MM.1S (cell line): ENCODE measurements at regions not wholly inside any gene's neighbourhood (a gene's known extent, or its start where the extent isn't known, plus 50 kb on each side); places are given as distances from the start of the nearest gene placed in this dataset.

Experiments used
- DNase-seq: peaks from one replicate; pipeline ENCODE4 v3.0.0-alpha.2; 2015
- H2AFZ ChIP-seq: fragments of 300-600 bp; sonication (generic); 2 replicates; pipeline ENCODE4 v1.6.0; 2016; ENCODE audit warnings: antibody characterized with exemption, low read length
- H3F3A ChIP-seq: fragments of 300-600 bp; sonication (generic); 2 replicates; pipeline ENCODE4 v1.6.1; 2016; ENCODE audit warnings: mild to moderate bottlenecking, antibody characterized with exemption, low read length, moderate library complexity, mixed read lengths; ENCODE audit not compliant: insufficient read depth
- H3K27ac ChIP-seq: fragments of 300-600 bp; sonication (generic); 2 replicates; pipeline ENCODE4 v1.5.1; 2016; ENCODE audit warnings: mild to moderate bottlenecking, low read length
- H3K27me3 ChIP-seq: fragments of 300-600 bp; sonication (generic); replicated peaks from 2 replicates; pipeline ENCODE4 v1.6.0; 2016; ENCODE audit warnings: low read length; ENCODE audit not compliant: insufficient read depth
- H3K36me3 ChIP-seq: fragments of 300-600 bp; sonication (generic); replicated peaks from 2 replicates; pipeline ENCODE4 v1.6.1; 2016; ENCODE audit warnings: mild to moderate bottlenecking, low read length, mixed read lengths; ENCODE audit not compliant: insufficient read depth
- H3K4me1 ChIP-seq: fragments of 300-600 bp; sonication (generic); 2 replicates; pipeline ENCODE4 v1.6.1; 2016; ENCODE audit warnings: low read length, mixed read lengths
- H3K4me2 ChIP-seq: fragments of 300-600 bp; sonication (generic); 2 replicates; pipeline ENCODE4 v1.6.0; 2016; ENCODE audit warnings: low read depth, low read length
- H3K4me3 ChIP-seq: fragments of 300-600 bp; sonication (generic); 2 replicates; pipeline ENCODE4 v1.5.1; 2016; ENCODE audit warnings: low read length, mixed read lengths
- H3K79me2 ChIP-seq: fragments of 300-600 bp; sonication (generic); 2 replicates; pipeline ENCODE4 v1.6.1; 2016; ENCODE audit warnings: mixed run types, low read length, mixed read lengths
- H3K9ac ChIP-seq: fragments of 300-600 bp; sonication (generic); 2 replicates; pipeline ENCODE4 v1.6.1; 2016; ENCODE audit warnings: low read length, mixed read lengths
- H3K9me2 ChIP-seq: fragments of 300-600 bp; sonication (generic); replicated peaks from 2 replicates; pipeline ENCODE4 v1.6.1; 2016; ENCODE audit warnings: mild to moderate bottlenecking, low read length, mixed read lengths; ENCODE audit not compliant: insufficient read depth
- H3K9me3 ChIP-seq: fragments of 300-600 bp; sonication (generic); replicated peaks from 2 replicates; pipeline ENCODE4 v1.6.1; 2016; ENCODE audit warnings: mild to moderate bottlenecking, low read length, mixed read lengths; ENCODE audit not compliant: insufficient read depth
- H4K20me1 ChIP-seq: fragments of 300-600 bp; sonication (generic); 2 replicates; pipeline ENCODE4 v1.6.1; 2016; ENCODE audit warnings: mild to moderate bottlenecking, low read length, moderate library complexity, mixed read lengths; ENCODE audit not compliant: insufficient read depth
- CTCF ChIP-seq: fragments of 300-600 bp; sonication (generic); IDR thresholded peaks from 2 replicates; pipeline ENCODE4 v1.5.1; 2016; ENCODE audit warnings: antibody characterized with exemption, low read length, mixed read lengths
- EZH2 ChIP-seq: fragments of 300-600 bp; sonication (generic); optimal IDR thresholded peaks from 2 replicates; pipeline ENCODE3; 2017; ENCODE audit warnings: low read depth, mild to moderate bottlenecking, antibody characterized with exemption, low read length, mixed read lengths
- EZH2phosphoT487 ChIP-seq: fragments of 300-600 bp; sonication (generic); IDR thresholded peaks from 2 replicates; pipeline ENCODE4 v1.6.1; 2018; ENCODE audit warnings: antibody characterized with exemption, low read length

- H3K9ac ChIP-seq, result no peak overlapping the region
- H3F3A ChIP-seq, result no peaks in the 10 kb centered on the region
These were observed 146.4 kb upstream of the GGTLC1 start for GRCh38 chr20:24134930-24135329.

GRCh38 chr20:24134284-24134683, 145.7 kb upstream of the GGTLC1 start:
- Histone ChIP-seq H3K36me3 (no peaks in the 10 kb centered on the region), H3K9me2 (no peaks in the 10 kb centered on the region), H3K27ac (no peak overlapping the region), H3K9me3 (no peaks in the 10 kb centered on the region), H3K79me2 (no peaks in the 10 kb centered on the region), H3F3A (no peaks in the 10 kb centered on the region), H3K27me3 (no peaks in the 10 kb centered on the region), H3K9ac (no peak overlapping the region), H3K4me1 (peaks cover 7% of the 10 kb centered on the region; the same call in 1 of the 2 replicates), H3K4me3 (no peak overlapping the region), H3K4me2 (no peak overlapping the region), H2AFZ (no peak overlapping the region), H4K20me1 (no peaks in the 10 kb centered on the region)
- no peak for TF ChIP-seq CTCF
- no peak for TF ChIP-seq EZH2
- no peak for TF ChIP-seq EZH2phosphoT487
- DNase-seq, result no peak

More at GRCh38 chr20:24134930-24135329, 146.4 kb upstream of the GGTLC1 start:
- H3K27me3 ChIP-seq, result no peaks in the 10 kb centered on the region
- H3K9me3 ChIP-seq, result no peaks in the 10 kb centered on the region
- peaks cover 7% of the 10 kb centered on the region; the same call in 1 of the 2 replicates for H3K4me1 ChIP-seq
- H3K4me3 ChIP-seq, result no peak overlapping the region
- H2AFZ ChIP-seq, result no peak overlapping the region
- no peak for TF ChIP-seq EZH2
- no peak for TF ChIP-seq EZH2phosphoT487
- no peak for TF ChIP-seq CTCF
- H3K27ac ChIP-seq, result no peak overlapping the region
- no peaks in the 10 kb centered on the region for H3K79me2 ChIP-seq
- no peaks in the 10 kb centered on the region for H3K9me2 ChIP-seq
- no peak overlapping the region for H3K4me2 ChIP-seq
- no peak for DNase-seq
- no peaks in the 10 kb centered on the region for H4K20me1 ChIP-seq
- no peaks in the 10 kb centered on the region for H3K36me3 ChIP-seq

GRCh38 chr20:24132246-24132645, 143.7 kb upstream of the GGTLC1 start:
- H3K9me3 ChIP-seq, result no peaks in the 10 kb centered on the region
- H3K36me3 ChIP-seq, result no peaks in the 10 kb centered on the region
- H3K9me2 ChIP-seq, result no peaks in the 10 kb centered on the region
- H3F3A ChIP-seq, result no peaks in the 10 kb centered on the region
- H4K20me1 ChIP-seq, result no peaks in the 10 kb centered on the region
- peaks cover 7% of the 10 kb centered on the region; the same call in 1 of the 2 replicates for H3K4me1 ChIP-seq
- H3K4me3 ChIP-seq, result no peak overlapping the region
- no peaks in the 10 kb centered on the region for H3K27me3 ChIP-seq
- no peak overlapping the region for H3K4me2 ChIP-seq
- no peak for TF ChIP-seq EZH2
- TF ChIP-seq CTCF, result no peak
- TF ChIP-seq EZH2phosphoT487, result no peak
- H3K9ac ChIP-seq, result no peak overlapping the region
- DNase-seq, result no peak
- H3K79me2 ChIP-seq, result no peaks in the 10 kb centered on the region
- H3K27ac ChIP-seq, result no peak overlapping the region
- no peak overlapping the region for H2AFZ ChIP-seq
